HG02798 (cell line): ENCODE measurements at regions not wholly inside any gene's neighbourhood (a gene's known extent, or its start where the extent isn't known, plus 50 kb on each side); places are given as distances from the start of the nearest gene placed in this dataset.

Source experiments
- ATAC-seq: cut with Tn5 transposase; IDR thresholded peaks from one replicate; pipeline ENCODE4 v1.9.1; 2021; ENCODE audit warnings: mild to moderate bottlenecking; ENCODE audit not compliant: unreplicated experiment, poor library complexity

- ATAC-seq, result no peak
Measured at GRCh38 chr4:114161809-114162208, 182.4 kb upstream of the ARSJ start.

- no peak for ATAC-seq
Measured at GRCh38 chr4:114163051-114163450, 183.6 kb upstream of the ARSJ start.

- no peak for ATAC-seq
Measured at GRCh38 chr4:114173968-114174367, 194.5 kb upstream of the ARSJ start.

- ATAC-seq, result no peak
Measured at GRCh38 chr4:114177628-114178027, 198.2 kb upstream of the ARSJ start.

- ATAC-seq, result no peak
Measured at GRCh38 chr4:114178392-114178791, 198.9 kb upstream of the ARSJ start.

GRCh38 chr4:114180481-114180880 is 201.0 kb upstream of the ARSJ start:
- no peak for ATAC-seq

- no peak for ATAC-seq
Measured at GRCh38 chr4:114184901-114185300, 205.5 kb upstream of the ARSJ start.

GRCh38 chr4:114187592-114187991 is 208.1 kb upstream of the ARSJ start:
- ATAC-seq, result no peak

- ATAC-seq, result no peak
Measured at GRCh38 chr4:114191496-114191895, 212.0 kb upstream of the ARSJ start.

GRCh38 chr4:114192854-114193253 is 213.4 kb upstream of the ARSJ start:
- ATAC-seq, result no peak

GRCh38 chr4:114193624-114194399 is 214.4 kb upstream of the ARSJ start:
- no peak for ATAC-seq

GRCh38 chr4:114196606-114197005 is 217.2 kb upstream of the ARSJ start:
- no peak for ATAC-seq

- no peak for ATAC-seq
Measured at GRCh38 chr4:114200026-114200425, 220.6 kb upstream of the ARSJ start.

GRCh38 chr4:114205261-114205660 is 225.8 kb upstream of the ARSJ start:
- ATAC-seq, result no peak

- ATAC-seq, result no peak
Measured at GRCh38 chr4:114208574-114209151, 229.2 kb upstream of the ARSJ start.

- peak; percentile 64 for ATAC-seq
Measured at GRCh38 chr4:114209584-114209983, 230.1 kb upstream of the ARSJ start.

- no peak for ATAC-seq
Measured at GRCh38 chr4:114211556-114211955, 232.1 kb upstream of the ARSJ start.

- no peak for ATAC-seq
Measured at GRCh38 chr4:114217150-114217817, 237.8 kb upstream of the ARSJ start.

GRCh38 chr4:114223580-114223979 is 244.1 kb upstream of the ARSJ start:
- no peak for ATAC-seq

GRCh38 chr4:114225436-114225835 is 246.0 kb upstream of the ARSJ start:
- no peak for ATAC-seq

GRCh38 chr4:114226179-114226578 is 246.7 kb upstream of the ARSJ start:
- ATAC-seq, result no peak
